HT1080 (cell line): ENCODE measurements at regions not wholly inside any gene's neighbourhood (a gene's known extent, or its start where the extent isn't known, plus 50 kb on each side); places are given as distances from the start of the nearest gene placed in this dataset.
A peak's percentile ranks its signal among the peaks of the same experiment; 100 is the strongest.
"Not testable (repeated sequence)": the region's sequence is repeated elsewhere in the genome, so short reads cannot be mapped to it uniquely, and the experiment has no call there.

Source experiments
- DNase-seq: peaks from one replicate; pipeline ENCODE4 v3.0.0-alpha.2; 2015; ENCODE audit warnings: low read depth

DNA sequence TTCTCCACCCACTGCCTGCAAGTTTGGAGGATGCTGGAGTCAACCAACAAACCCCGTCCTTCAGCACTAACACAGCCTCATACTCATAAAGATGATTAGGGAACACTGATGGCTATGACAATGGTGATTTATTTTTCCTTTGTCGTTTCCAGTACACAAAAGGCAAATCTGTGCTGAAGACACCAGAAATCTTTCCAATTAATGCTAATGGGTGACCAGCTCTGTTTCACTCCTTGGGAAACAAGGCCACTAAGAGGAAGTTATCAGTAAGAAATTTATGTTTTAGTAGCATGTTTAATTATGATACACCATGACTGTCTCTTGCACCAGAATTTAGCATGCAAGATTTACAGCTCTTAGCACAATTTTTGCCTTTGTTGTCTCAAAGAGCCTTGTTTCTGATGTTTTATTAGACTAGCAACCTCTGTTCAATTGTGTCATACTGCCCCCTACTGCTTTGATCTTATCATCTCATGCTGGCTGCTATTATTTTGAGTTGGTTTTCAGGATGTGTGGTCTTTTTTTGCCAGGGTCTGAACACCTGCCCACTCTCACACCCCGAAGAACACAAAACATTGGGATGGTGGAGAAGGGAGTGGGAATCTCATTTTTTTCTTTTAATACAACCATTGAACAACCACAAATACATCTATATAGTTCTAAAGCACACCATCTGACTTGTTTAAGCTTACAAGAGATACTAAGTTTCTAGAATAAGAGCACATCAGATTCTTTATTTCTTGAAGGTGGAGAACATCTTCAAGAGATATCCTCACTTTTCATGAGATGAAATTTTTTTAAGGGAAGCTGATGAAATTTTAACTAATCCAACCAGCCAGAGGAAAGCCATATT lies 160.9 kb downstream of the SPTSSA start:
- peak; percentile 27 for DNase-seq

DNA sequence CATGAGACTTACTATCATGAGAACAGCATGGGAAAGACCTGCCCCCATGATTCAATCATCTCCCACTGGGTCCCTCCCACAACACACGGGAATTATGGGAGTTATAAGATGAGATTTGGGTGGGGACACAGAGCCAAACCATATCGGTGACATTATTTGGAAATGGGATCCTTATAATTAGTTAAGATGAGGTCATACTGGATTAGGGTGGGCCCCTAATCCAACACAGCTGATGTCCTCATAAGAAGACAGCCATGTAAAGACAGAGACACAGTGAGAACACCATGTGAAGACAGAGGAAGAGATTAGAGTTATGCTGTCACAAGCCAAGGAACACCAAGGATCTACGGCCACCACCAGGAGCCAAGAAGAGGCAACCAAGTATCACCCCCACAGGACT lies 161.7 kb downstream of the SPTSSA start:
- DNase-seq = no peak

GRCh38 chr14:34299360-34299759 lies 162.7 kb downstream of the SPTSSA start:
- no peak for DNase-seq

DNA sequence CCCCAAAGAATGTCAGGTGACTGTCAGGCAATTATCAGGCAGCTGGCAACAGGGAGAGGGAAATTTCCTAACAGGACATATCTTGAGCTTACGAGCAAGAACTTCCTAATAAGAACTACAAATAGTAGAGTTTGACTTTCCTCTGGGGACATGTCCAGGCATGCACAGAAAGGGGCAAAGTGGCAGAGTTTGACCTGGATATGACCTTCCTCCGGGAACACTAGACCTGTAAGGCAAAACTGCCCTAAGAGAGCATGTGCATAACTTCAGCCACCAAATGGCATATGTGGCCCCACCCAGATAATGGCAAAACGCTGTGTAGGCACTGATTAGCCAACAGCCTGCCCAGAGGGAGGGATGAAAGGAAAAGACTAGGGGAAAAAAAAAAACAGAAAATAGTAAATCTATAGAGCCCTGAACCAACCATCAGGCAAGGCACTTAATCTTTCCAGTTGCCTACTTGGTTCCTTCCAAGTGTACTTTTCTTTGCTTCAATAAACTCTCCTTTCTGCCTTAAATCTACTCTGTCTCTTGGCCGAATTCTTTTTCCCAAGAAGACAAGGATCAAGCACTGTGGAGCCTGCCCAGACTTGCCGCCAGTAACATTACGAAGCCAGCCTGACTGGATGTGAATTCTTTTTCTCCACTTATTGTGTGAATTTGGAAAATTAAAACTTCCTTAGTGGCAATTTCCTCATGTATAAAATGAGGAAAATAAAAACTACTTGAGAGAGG lies 164.1 kb downstream of the SPTSSA start:
- DNase-seq = no peak

GRCh38 chr14:34283590-34283989 lies 178.4 kb downstream of the SPTSSA start:
- no peak for DNase-seq

- DNase-seq = no peak
Observed at GRCh38 chr14:34277191-34277590, 184.8 kb downstream of the SPTSSA start.

DNA sequence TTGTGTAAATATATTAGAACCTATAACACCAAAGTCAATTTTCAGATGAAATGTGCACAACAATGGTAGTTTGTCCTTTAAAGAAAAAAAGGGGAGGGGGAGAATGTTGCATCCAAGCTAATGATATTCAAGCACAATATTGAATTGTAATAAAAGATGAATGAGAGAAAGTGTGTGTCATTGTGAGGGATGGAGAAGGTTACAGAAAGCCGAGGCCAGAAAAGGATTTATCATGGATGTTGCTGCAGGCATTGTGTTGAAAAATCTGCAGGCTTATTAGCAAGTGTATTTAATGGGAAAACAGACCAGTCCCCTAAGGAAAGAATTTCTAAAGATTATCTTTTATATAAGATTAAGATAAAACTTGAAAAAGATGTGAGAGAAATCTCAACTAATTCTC lies 186.5 kb downstream of the SPTSSA start:
- no peak for DNase-seq

DNA sequence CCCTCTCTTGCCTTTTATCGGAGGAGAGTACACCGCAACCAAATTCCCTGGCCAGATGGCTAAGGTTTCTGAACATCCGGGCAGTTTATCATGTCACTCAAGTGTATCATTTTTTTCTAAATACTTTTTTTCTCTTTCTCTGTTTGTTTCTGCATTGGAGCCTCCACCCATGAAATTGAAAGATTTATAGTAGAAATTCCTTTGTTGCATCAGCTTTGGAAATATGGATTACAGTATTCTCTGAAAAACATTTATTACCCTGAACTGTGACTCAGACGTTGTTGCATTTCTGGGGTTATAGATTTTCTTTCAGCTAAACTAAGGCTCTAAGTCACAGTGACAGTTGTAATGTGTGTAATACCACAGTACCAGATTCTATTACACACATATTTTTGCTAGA lies 187.0 kb downstream of the SPTSSA start:
- DNase-seq = no peak

DNA sequence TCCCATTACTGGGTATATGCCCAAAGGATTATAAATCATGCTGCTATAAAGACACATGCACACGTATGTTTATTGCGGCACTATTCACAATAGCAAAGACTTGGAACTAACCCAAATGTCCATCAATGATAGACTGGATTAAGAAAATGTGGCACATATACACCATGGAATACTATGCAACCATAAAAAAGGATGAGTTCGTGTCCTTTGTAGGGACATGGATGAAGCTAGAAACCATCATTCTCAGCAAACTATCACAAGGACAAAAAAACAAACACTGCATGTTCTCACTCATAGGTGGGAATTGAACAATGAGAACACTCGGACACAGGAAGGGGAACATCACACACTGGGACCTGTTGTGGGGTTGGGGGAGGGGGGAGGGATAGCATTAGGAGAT lies 188.3 kb downstream of the SPTSSA start:
- not testable (repeated sequence) for DNase-seq

DNA sequence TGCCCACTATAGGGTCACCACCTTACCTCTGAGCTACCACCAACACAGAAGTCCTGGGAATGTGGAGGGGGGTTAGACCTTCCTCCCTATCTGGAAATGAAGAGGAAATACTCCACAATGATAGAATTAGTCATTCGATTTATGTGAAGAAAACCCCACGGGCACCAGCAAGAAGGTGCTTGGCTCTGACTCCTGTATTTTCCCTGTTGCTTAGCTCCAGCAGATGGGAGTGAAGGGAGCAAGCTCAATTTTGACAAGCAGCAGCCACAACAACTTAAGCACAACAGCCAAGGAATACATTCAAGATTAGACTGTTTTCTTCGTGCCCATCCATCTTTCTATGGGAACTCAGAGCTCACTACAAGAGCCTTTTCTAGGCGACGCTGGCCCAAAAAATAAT lies 191.7 kb downstream of the SPTSSA start:
- DNase-seq = no peak

GRCh38 chr14:34266344-34266743 lies 195.7 kb downstream of the SPTSSA start:
- DNase-seq = no peak

DNA sequence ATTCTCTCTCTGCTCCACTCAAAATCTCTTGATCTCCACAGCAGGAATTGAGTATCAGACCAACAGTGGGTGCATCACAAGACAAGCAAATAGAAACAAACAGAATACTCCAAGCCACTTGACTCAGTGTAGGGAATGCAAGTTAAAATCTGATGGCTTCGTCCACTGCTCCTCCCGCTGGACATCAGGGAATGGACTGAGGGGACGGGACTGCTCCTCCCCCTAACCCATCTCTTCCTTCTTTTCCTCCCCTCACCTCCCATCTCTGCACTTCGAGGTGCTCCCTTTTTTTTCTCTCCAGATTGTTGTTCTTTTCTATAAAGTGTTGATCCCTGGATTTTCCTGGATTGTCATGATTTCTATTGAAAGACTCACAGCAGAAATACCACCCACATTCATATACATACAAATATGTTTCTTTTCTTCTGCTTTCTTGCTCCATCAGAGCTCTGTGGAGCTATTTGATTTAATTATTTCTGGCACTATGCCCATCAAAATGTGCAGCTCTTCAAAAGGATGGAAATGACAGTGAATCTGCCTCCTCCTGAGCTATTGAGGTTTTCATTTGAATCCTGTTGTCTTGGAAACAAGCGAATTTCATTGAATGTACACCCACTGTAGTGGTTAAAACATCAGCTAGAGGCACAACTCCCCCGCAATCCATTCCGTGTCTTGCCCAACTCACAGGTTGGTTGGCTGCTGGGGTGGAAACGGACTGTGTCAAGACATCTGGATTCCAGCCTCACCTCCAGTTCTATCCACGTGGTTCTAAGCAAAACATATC lies 199.7 kb downstream of the SPTSSA start:
- DNase-seq = no peak

DNA sequence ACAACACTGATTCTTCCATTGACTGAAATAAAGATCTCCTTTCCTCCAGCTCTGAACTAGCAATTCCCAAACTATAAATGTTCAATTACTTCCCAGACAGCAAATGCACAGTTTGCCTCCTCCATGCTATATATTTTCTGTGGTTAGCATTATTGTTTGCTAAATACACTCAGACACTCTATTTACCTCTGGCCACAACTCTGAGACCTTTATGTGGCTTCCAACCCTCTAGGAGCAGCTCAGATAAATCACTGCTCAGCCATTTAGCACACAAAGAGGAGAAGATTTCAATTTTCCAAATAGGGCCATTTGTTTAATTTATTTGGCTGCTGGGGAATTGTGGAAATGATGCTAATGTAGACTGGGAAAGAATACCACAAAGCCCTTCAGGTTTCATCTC lies 202.0 kb downstream of the SPTSSA start:
- no peak for DNase-seq

- no peak for DNase-seq
Observed at GRCh38 chr14:34258318-34258717, 203.7 kb downstream of the SPTSSA start.

- DNase-seq = no peak
Observed at GRCh38 chr14:34257505-34257904, 204.5 kb downstream of the SPTSSA start.

- peak; percentile 5 for DNase-seq
Observed at GRCh38 chr14:34256223-34256622, 205.8 kb downstream of the SPTSSA start.

GRCh38 chr14:34254571-34254970 lies 207.5 kb downstream of the SPTSSA start:
- DNase-seq = no peak

- no peak for DNase-seq
Observed at GRCh38 chr14:34254031-34254430, 208.0 kb downstream of the SPTSSA start.

- peak; percentile 26 for DNase-seq
Observed at GRCh38 chr14:34252227-34252626, 209.8 kb downstream of the SPTSSA start.

DNA sequence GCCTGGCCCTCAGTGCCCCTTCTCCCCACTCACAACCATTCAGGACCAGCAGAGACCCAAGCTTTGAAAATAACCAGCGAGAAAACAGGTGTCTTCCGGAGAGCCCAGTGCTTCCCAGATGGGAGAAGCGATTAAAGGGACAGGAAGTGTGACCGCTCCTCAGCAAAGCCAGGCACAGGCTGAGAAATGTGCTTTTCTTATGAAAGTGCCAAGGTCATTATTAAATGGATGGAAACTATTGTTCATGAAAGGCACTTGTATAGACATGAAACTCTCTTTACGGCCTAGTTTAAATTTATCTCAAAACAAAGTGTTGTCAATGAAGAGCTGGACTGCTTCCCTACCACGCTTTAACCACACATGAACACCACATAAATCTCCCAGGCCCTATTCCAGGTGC lies 210.4 kb downstream of the SPTSSA start:
- no peak for DNase-seq

GRCh38 chr14:34250959-34251358 lies 211.1 kb downstream of the SPTSSA start:
- no peak for DNase-seq

- DNase-seq = no peak
Observed at GRCh38 chr14:34247605-34248004, 214.4 kb downstream of the SPTSSA start.
